NT2/D1 (cell line): ENCODE measurements at regions not wholly inside any gene's neighbourhood (a gene's known extent, or its start where the extent isn't known, plus 50 kb on each side); places are given as distances from the start of the nearest gene placed in this dataset.
"Not testable (repeated sequence)": the region's sequence is repeated elsewhere in the genome, so short reads cannot be mapped to it uniquely, and the experiment has no call there.

Source experiments
- DNase-seq: peaks from one replicate; pipeline ENCODE4 v3.0.0-alpha.2; 2011; ENCODE audit warnings: low read depth, low spot score
- H3K27me3 ChIP-seq: 2 replicates; pipeline ENCODE4 v1.6.0; 2011; ENCODE audit warnings: mild to moderate bottlenecking; ENCODE audit not compliant: insufficient read length, insufficient read depth
- H3K36me3 ChIP-seq: 2 replicates; pipeline ENCODE4 v1.6.1; 2011; ENCODE audit warnings: mild to moderate bottlenecking, low read length, mixed read lengths; ENCODE audit not compliant: insufficient read depth, insufficient read length
- H3K4me1 ChIP-seq: 2 replicates; pipeline ENCODE4 v1.5.1; 2011; ENCODE audit not compliant: insufficient read depth, insufficient read length
- H3K4me3 ChIP-seq: 2 replicates; pipeline ENCODE4 v1.5.1; 2011; ENCODE audit warnings: low read depth; ENCODE audit not compliant: insufficient read length
- H3K9ac ChIP-seq: 2 replicates; pipeline ENCODE4 v1.6.0; 2011; ENCODE audit warnings: low read depth; ENCODE audit not compliant: insufficient read length
- H3K9me3 ChIP-seq: 2 replicates; pipeline ENCODE4 v1.5.1; 2011; ENCODE audit warnings: mild to moderate bottlenecking, low read length; ENCODE audit not compliant: insufficient read depth
- SUZ12 ChIP-seq: IDR thresholded peaks from 2 replicates; pipeline ENCODE4 v1.6.1; 2011; ENCODE audit not compliant: insufficient read length, insufficient read depth; ENCODE audit errors: extremely low read depth
- YY1 ChIP-seq: IDR thresholded peaks from 2 replicates; pipeline ENCODE4 v1.6.1; 2011; ENCODE audit not compliant: insufficient read length, insufficient read depth
- ZNF274 ChIP-seq: IDR thresholded peaks from 2 replicates; pipeline ENCODE4 v1.6.1; 2011; ENCODE audit warnings: mild to moderate bottlenecking, low read depth, low read length

GRCh38 chr5:10017786-10018185, 231.9 kb downstream of the ATPSCKMT start:
- H3K9ac ChIP-seq: no peak overlapping the region
- TF ChIP-seq YY1 (no peak), SUZ12 (no peak), ZNF274 (no peak)

GRCh38 chr5:10016559-10016958, 233.1 kb downstream of the ATPSCKMT start:
- not testable (repeated sequence) for H3K9ac ChIP-seq, H3K9me3 ChIP-seq, H3K4me3 ChIP-seq, H3K36me3 ChIP-seq, H3K27me3 ChIP-seq, H3K4me1 ChIP-seq
- DNase-seq: peak; percentile 27

More at GRCh38 chr5:10017786-10018185, 231.9 kb downstream of the ATPSCKMT start:
- H3K36me3 ChIP-seq: no peaks in the 10 kb centered on the region
- DNase-seq: no peak
- H3K4me1 ChIP-seq: no peaks in the 10 kb centered on the region
- no peaks in the 10 kb centered on the region for H3K27me3 ChIP-seq
- no peak overlapping the region for H3K4me3 ChIP-seq
- H3K9me3 ChIP-seq: no peaks in the 10 kb centered on the region

GRCh38 chr5:10015681-10016080, 234.0 kb downstream of the ATPSCKMT start:
- H3K4me1 ChIP-seq, H3K9ac ChIP-seq, H3K36me3 ChIP-seq, DNase-seq, H3K4me3 ChIP-seq, H3K27me3 ChIP-seq, H3K9me3 ChIP-seq: not testable (repeated sequence)

GRCh38 chr5:10009802-10010201, 239.9 kb downstream of the ATPSCKMT start:
- TF ChIP-seq ZNF274 (no peak), YY1 (no peak), SUZ12 (no peak)
- DNase-seq: no peak
- H3K27me3 ChIP-seq: no peaks in the 10 kb centered on the region
- no peaks in the 10 kb centered on the region for H3K9me3 ChIP-seq
- no peaks in the 10 kb centered on the region for H3K4me1 ChIP-seq
- H3K9ac ChIP-seq: no peak overlapping the region
- H3K4me3 ChIP-seq: no peak overlapping the region
- no peaks in the 10 kb centered on the region for H3K36me3 ChIP-seq

- no peak overlapping the region for H3K4me3 ChIP-seq
- H3K36me3 ChIP-seq: no peaks in the 10 kb centered on the region
- no peak overlapping the region for H3K9ac ChIP-seq
- peaks cover 8% of the 10 kb centered on the region; the same call in 1 of the 2 replicates for H3K9me3 ChIP-seq
- no peaks in the 10 kb centered on the region for H3K4me1 ChIP-seq
- no peaks in the 10 kb centered on the region for H3K27me3 ChIP-seq
- DNase-seq: peak; percentile 23
- TF ChIP-seq ZNF274 (no peak), SUZ12 (no peak), YY1 (no peak)
Measured at GRCh38 chr5:9987101-9987500, 262.6 kb downstream of the ATPSCKMT start.

- Histone ChIP-seq H3K9me3 (no peaks in the 10 kb centered on the region), H3K36me3 (no peaks in the 10 kb centered on the region), H3K9ac (no peak overlapping the region), H3K4me3 (no peak overlapping the region), H3K27me3 (no peaks in the 10 kb centered on the region), H3K4me1 (no peaks in the 10 kb centered on the region)
- TF ChIP-seq ZNF274 (no peak), YY1 (no peak), SUZ12 (no peak)
- no peak for DNase-seq
Measured at GRCh38 chr5:9977070-9977469, 272.6 kb downstream of the ATPSCKMT start.

- H3K4me1 ChIP-seq: no peaks in the 10 kb centered on the region
- TF ChIP-seq ZNF274: no peak
- no peak for TF ChIP-seq SUZ12
- TF ChIP-seq YY1: no peak
Measured at GRCh38 chr5:9976621-9977020, 273.1 kb downstream of the ATPSCKMT start.

GRCh38 chr5:9972059-9972458, 277.6 kb downstream of the ATPSCKMT start:
- TF ChIP-seq YY1 (no peak), SUZ12 (no peak), ZNF274 (no peak)
- H3K27me3 ChIP-seq: no peaks in the 10 kb centered on the region
- H3K9me3 ChIP-seq: no peaks in the 10 kb centered on the region
- no peak overlapping the region for H3K4me3 ChIP-seq
- no peaks in the 10 kb centered on the region for H3K36me3 ChIP-seq
- H3K9ac ChIP-seq: no peak overlapping the region
- DNase-seq: no peak
- H3K4me1 ChIP-seq: no peaks in the 10 kb centered on the region

More at GRCh38 chr5:9976621-9977020, 273.1 kb downstream of the ATPSCKMT start:
- Histone ChIP-seq H3K27me3 (no peaks in the 10 kb centered on the region), H3K36me3 (no peaks in the 10 kb centered on the region), H3K4me3 (no peak overlapping the region), H3K9me3 (no peaks in the 10 kb centered on the region), H3K9ac (no peak overlapping the region)
- no peak for DNase-seq

- no peak overlapping the region for H3K9ac ChIP-seq
- H3K27me3 ChIP-seq: no peaks in the 10 kb centered on the region
- H3K4me3 ChIP-seq: no peak overlapping the region
- no peak for DNase-seq
- no peaks in the 10 kb centered on the region for H3K9me3 ChIP-seq
- TF ChIP-seq YY1 (no peak), ZNF274 (no peak), SUZ12 (no peak)
- no peaks in the 10 kb centered on the region for H3K4me1 ChIP-seq
- no peaks in the 10 kb centered on the region for H3K36me3 ChIP-seq
Measured at GRCh38 chr5:9971301-9971700, 278.4 kb downstream of the ATPSCKMT start.
